Omental fat pad (tissue), 3 donors: ENCODE measurements at regions not wholly inside any gene's neighbourhood (a gene's known extent, or its start where the extent isn't known, plus 50 kb on each side); places are given as distances from the start of the nearest gene placed in this dataset.

Experiments used
- ATAC-seq: fragments of 150-250 bp; one replicate; pipeline ENCODE4 v1.9.1; 2016; ENCODE audit warnings: mild to moderate bottlenecking, moderate library complexity; ENCODE audit not compliant: low FRiP score
- DNase-seq: peaks from one replicate; pipeline ENCODE4 v3.0.0-alpha.2; 2019; ENCODE audit warnings: low spot score
- TF ChIP-seq, protein P1 (sequence below), 3 donors: fragments of 450-650 bp; IDR thresholded peaks; one replicate each; pipeline ENCODE4 v1.5.1; 2016 to 2017; ENCODE audit warnings: antibody characterized with exemption in 3 of 3, mild to moderate bottlenecking in 3 of 3, moderate library complexity in 2 of 3

DNA sequence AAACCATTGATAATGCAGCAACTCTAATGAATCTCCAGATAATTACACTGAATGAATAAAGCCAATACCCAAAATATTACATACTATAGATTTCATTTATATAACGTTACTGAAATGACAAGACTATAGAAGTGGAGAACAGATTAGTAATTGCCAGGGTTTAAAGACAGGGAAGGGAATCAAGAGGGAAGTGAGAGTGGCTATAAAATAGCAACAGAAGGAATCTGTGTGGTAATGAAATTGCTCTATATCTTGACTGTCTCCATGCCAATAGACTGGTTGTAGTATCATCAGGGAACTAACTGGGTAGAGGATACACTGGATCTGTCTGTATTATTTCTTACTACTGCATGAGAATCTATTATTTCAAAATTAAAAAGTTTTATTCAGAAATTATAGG is 396.5 kb upstream of the RPS23 start:
- no peak for DNase-seq
- no peak for ATAC-seq

DNA sequence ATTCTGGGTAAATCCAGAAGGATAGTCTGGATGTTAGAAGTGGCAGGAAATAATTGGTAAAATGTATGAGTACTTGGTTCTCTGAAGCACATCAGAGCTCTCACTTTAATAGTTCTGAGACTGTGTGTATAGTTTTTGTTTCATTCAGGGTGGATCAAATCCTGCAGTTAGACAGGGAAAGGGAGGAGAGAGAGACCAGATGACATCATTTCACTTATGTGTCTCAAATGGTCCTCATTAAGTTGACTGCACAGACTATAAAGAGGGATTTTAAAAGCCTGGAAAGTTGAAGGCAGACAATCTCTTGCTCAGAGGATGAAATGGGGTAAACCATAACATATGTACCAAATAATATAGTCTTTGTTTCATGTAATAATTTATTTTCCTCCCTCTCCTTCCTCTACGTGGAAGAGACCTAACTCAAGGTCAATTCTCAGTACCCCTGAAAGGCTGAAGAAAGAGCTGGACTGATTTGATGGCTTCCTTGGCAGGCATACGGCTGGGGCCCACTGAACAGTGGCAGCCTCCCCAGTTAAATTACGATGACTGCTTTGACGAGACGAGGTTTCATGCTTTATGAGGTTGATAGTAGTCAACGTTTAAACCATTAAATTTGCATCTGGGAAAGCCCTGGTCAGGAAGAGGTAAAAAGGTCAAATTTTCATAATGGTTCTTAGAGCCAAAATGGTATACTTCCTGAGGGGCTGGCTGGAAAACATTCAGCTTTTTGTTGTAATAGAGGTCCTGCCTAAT is 395.1 kb upstream of the RPS23 start:
- no peak for DNase-seq
- ATAC-seq, result no peak
- TF ChIP-seq, protein P1, sequence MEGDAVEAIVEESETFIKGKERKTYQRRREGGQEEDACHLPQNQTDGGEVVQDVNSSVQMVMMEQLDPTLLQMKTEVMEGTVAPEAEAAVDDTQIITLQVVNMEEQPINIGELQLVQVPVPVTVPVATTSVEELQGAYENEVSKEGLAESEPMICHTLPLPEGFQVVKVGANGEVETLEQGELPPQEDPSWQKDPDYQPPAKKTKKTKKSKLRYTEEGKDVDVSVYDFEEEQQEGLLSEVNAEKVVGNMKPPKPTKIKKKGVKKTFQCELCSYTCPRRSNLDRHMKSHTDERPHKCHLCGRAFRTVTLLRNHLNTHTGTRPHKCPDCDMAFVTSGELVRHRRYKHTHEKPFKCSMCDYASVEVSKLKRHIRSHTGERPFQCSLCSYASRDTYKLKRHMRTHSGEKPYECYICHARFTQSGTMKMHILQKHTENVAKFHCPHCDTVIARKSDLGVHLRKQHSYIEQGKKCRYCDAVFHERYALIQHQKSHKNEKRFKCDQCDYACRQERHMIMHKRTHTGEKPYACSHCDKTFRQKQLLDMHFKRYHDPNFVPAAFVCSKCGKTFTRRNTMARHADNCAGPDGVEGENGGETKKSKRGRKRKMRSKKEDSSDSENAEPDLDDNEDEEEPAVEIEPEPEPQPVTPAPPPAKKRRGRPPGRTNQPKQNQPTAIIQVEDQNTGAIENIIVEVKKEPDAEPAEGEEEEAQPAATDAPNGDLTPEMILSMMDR (IDR thresholded peaks at IDR 0.05), result no peak

More for the DNA sequence above, 396.5 kb upstream of the RPS23 start:
- TF ChIP-seq, protein P1 (IDR thresholded peaks at IDR 0.05), result no peak

DNA sequence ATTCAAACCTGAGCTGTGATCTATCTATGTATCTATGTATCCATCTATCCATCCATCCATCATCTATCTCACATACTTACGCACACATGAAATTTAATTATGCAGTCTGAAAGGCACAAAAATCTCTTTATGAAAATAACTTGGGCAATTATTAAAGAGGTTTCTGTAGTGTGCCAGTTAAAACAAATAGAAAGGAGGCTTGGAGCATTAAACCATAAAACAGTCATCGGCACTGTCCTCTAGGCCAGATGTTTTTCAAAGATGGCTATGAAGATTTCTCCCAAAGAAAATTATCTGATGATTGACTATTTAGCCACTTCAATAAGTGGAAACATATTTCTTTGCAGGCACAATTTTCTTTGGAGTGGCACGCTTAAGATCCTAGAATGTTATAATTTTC is 392.5 kb upstream of the RPS23 start:
- TF ChIP-seq, protein P1 (IDR thresholded peaks at IDR 0.05), result no peak
- DNase-seq (no peak), ATAC-seq (no peak)

DNA sequence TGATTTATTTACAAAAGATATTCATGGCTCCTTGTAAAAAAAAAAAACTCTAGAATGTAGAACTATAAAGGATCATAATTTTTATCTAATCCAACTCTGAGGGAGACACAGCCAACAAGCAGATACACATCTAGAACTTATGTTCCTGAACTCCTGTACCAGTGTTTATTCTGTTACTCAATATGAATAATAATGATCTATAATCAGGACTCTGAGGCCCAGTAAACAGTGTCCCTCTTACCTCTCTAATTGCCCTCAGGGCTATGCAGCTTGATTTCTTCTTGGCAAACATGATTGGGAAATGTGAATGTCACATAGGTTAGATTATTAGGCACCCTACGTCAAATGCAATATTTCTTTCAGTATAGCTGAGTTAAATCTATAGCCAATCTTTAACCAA is 391.6 kb upstream of the RPS23 start:
- ATAC-seq (no peak), DNase-seq (no peak)
- TF ChIP-seq, protein P1 (IDR thresholded peaks at IDR 0.05), result no peak

DNA sequence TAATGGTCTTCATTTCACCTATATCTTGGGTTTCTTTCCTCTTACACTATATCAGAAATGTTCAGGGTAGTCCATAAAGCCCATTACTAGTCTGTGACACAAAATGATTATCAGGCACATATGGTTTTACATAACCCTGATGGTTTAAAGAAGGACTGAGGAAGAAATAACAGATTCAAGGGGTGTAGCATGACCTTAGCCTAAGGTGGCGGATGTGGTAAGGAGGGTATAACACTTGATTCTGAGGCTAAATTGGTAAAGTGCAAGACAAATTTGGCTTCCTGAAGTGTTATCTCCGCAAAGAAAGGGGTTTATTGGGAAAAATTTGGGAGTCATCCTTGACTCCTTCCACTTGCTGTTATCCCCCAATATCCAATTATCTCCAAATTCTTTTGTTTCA is 388.2 kb upstream of the RPS23 start:
- no peak for DNase-seq
- TF ChIP-seq, protein P1 (IDR thresholded peaks at IDR 0.05), result no peak
- no peak for ATAC-seq

DNA sequence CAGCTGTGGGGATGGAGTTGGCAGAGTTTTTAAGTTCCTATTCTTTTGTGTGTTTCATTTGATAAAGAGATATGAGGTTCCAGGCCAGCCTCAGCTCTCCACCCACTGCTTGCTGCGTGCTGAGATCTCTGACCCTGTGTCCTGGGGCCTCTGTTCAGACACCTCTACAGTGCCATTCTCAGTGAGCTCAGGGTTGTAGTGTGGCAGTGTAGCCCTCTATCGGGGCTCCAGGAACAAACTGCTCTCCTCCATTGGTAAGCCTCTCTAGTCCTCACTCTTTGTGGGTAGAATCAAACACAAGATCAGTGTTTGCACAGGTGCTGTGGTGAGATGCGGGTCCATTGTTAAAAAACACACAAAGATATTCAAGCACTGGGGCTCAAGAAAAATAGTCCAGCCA is 386.6 kb upstream of the RPS23 start:
- ATAC-seq, result no peak
- TF ChIP-seq, protein P1 (IDR thresholded peaks at IDR 0.05), result no peak
- DNase-seq, result no peak

DNA sequence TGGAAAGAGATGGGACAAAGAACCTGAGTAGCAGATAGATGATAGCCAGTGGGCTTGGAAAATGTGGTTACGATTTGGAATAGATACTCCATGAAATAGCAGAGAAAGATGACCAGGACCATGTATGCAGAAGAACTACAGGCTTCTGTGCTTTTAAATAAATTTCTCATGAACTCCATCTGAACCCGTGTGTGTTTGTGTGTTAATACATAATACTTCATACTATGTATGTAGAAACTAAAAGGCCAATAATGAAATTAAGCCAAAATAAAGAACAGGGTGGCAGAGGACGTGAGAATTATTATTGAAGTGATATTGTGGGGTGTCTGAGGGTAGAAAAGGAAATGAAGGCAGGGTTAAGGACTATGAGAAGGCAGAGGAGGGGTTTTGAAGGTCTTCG is 385.1 kb upstream of the RPS23 start:
- TF ChIP-seq, protein P1 (IDR thresholded peaks at IDR 0.05), result no peak
- no peak for ATAC-seq
- DNase-seq, result no peak
